ENCODE measurements at regions not wholly inside any gene's neighbourhood (a gene's known extent, or its start where the extent isn't known, plus 50 kb on each side); places are given as distances from the start of the nearest gene placed in this dataset.
"Not testable (repeated sequence)": the region's sequence is repeated elsewhere in the genome, so short reads cannot be mapped to it uniquely, and the experiment has no call there.

DNA sequence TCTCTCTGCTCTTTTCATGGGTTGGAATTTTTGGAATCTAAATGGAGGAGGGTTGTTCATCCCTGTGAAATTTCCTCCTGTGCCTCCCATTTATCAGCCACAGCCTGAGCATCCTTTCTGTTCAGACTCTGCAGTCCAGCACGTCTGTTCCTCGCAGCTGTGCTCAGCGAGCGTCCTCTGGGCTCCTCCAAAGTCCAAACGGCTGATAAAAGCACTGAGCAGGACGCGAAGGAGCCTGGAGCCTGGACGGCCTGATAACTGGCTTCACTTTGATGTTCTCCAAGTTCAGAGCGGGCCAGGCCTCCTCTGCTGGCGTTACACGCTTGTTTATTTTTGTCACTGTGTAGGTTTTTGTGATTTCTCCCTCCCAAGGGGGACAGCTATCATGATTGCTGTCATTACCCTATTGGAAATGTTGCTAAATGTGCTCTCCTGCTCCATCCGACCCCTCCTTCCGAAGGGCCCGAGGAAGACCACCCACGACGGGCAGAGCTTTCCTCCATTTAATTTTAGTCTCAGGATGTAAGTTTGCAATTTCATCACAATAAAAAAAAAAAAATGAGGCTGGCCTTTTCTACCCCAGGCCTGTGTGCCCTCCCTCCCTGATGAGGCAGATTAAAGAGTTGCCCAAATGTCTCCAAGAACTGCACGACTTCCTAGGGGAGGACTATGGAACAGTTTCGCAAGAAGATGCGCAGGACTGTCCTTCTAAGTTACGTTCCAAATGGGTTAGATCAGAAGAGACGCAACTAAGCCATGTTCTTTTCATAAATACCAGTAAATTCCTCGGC, 290.5 kb upstream of the FOXF1 start:
- DNase-seq = no peak

- no peak for DNase-seq
These were observed 289.8 kb upstream of the FOXF1 start for GRCh38 chr16:86220561-86220960.

- no peak for DNase-seq
These were observed 289.2 kb upstream of the FOXF1 start for GRCh38 chr16:86221085-86221484.

- no peak for DNase-seq
These were observed 287.8 kb upstream of the FOXF1 start for GRCh38 chr16:86222547-86222946.

- no peak for DNase-seq
These were observed 287.3 kb upstream of the FOXF1 start for GRCh38 chr16:86222965-86223551.

DNA sequence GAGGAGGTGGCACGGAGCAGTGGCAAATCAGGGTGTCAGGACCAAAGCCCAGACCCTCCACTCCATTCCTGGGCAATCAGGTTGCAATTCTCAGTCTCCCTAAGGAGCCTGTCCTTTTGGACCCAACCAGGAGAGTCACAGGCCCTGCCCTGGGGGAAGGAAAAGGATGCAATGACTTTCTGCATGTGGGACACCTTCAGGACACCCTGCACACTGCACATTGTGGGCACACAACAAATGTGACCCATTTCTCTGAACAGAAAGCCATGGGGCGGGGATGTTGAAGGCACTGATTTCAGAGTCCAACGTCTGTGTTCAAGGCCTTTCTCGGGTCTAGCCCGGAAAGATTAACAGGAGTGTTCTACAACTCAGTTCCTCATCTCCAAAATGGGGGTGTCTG, 286.2 kb upstream of the FOXF1 start:
- no peak for DNase-seq

DNA sequence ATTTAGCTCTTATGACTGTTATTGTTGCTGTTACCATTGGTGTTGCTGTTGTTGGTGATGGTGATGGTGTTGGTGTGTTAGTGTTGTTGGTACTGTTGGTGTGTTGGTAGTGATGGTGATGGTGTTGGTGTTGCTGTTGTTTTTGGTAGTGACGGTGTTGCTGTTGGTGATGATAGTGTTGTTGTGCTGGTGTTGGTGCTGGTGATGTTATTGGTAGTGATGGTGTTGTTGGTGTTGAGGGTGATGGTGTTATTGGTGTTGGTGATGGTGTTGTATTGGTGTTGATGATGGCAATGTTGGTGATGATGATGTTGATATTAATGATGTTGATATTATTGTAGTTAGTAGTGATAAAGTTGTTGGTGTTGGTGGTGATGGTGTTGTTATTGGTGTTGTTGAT, 285.7 kb upstream of the FOXF1 start:
- no peak for DNase-seq

GRCh38 chr16:86225905-86226371, 284.4 kb upstream of the FOXF1 start:
- no peak for DNase-seq

DNA sequence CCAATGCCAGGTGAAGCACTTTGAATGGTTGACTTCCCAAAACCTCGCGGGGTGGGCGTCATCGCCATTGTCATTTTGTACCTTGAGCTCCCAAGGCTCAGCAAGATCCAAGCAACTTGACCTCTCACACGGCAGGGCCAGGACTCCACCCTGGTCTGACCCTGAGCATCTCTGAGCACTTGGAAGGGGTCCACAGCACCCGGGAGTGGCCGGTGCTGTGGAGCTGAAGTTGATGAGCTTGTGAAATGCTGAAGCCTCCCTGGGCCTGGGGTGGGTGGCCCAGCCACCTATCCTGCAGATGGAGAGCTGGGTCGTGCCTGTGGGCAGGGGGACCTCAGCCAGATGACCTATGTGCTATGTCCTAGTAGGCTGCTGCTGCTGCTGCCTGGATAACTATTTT, 283.3 kb upstream of the FOXF1 start:
- no peak for DNase-seq

- no peak for DNase-seq
These were observed 282.5 kb upstream of the FOXF1 start for GRCh38 chr16:86227801-86228200.

- no peak for DNase-seq
These were observed 281.6 kb upstream of the FOXF1 start for GRCh38 chr16:86228713-86229112.

- DNase-seq = no peak
These were observed 281.0 kb upstream of the FOXF1 start for GRCh38 chr16:86229283-86229682.

GRCh38 chr16:86229866-86230656, 280.3 kb upstream of the FOXF1 start:
- no peak for DNase-seq

- no peak for DNase-seq
These were observed 278.9 kb upstream of the FOXF1 start for GRCh38 chr16:86231321-86231995.

DNA sequence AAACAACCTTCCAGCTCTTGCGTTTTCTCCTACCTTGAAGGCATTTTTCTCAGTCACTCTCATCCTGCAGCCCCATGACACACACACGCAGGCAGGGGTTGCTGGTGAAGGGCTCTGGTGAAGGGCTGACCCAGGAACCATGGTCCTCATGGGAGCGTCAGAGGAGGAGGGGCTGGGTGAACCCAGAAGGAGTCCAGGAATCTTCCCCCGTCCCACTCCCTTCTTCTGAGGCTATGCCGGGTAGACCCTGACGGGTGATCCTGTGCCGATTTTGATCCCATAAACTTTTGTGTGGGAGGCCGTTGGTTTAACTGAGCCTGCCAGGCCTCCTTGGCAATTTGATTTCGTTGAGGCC, 278.4 kb upstream of the FOXF1 start:
- DNase-seq = no peak

DNA sequence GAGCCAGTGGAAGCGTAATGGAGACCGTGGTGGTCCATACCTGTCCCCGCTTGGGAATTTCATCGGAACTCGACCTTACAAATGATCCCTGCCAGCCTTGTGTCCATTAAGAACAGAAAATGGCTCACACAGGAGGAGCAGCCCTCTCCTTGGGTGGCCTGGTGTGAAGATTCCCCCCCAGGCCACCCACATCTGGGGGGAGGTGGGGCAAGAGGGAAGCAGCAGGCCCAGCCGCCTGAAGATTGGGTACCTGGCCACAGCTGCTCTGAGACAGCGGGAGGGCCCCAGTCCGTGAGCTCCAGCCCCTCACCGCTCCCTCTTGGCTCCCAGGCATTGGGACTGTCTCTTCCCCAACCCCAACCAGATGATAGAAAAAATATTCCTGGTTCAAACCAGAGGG, 277.8 kb upstream of the FOXF1 start:
- no peak for DNase-seq

DNA sequence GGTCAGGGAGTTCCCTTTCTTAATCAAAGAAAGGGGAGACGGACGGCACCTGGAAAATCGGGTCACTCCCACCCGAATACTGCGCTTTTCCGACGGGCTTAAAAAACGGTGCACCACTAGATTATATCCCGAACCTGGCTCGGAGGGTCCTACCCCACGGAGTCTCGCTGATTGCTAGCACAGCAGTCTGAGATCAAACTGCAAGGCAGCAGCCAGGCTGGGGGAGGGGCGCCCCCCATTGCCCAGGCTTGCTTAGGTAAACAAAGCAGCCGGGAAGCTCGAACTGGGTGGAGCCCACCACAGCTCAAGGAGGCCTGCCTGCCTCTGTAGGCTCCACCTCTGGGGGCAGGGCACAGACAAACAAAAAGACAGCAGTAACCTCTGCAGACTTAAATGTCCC, 276.8 kb upstream of the FOXF1 start:
- DNase-seq = not testable (repeated sequence)

GRCh38 chr16:86239381-86239780, 270.9 kb upstream of the FOXF1 start:
- no peak for DNase-seq

- no peak for DNase-seq
These were observed 269.5 kb upstream of the FOXF1 start for GRCh38 chr16:86240716-86241363.

GRCh38 chr16:86241681-86242080, 268.6 kb upstream of the FOXF1 start:
- no peak for DNase-seq

- no peak for DNase-seq
These were observed 267.8 kb upstream of the FOXF1 start for GRCh38 chr16:86242244-86243122.

- no peak for DNase-seq
These were observed 267.2 kb upstream of the FOXF1 start for GRCh38 chr16:86243123-86243473.
